GM20000 (cell line): ENCODE measurements at regions not wholly inside any gene's neighbourhood (a gene's known extent, or its start where the extent isn't known, plus 50 kb on each side); places are given as distances from the start of the nearest gene placed in this dataset.

Experiments
- DNase-seq: peaks from one replicate; pipeline ENCODE4 v3.0.0; 2012; ENCODE audit warnings: low spot score
- CTCF ChIP-seq: IDR thresholded peaks from 2 replicates; pipeline ENCODE4 v1.5.1; 2012; ENCODE audit warnings: mild to moderate bottlenecking, control low read depth; ENCODE audit errors: extremely low read depth, missing control alignments

DNA sequence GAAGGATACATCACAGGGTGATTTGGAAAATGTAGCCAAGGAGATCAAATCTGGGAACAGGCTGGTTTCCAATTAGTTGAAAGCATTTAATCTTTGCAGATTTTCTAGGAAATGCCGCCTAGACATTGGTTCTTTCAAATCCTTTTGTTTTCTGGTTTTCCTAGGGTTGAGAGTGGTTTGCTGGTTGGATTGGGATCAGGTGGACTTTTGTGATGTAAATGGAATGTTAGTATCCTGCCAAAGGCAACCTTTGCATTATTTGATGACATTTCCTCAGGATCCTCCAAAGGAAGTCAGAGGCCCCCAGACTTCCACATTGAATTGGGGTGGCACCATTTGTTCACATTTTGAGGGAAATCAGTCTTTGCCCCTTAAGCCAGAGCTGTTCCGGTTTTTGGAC, 245.5 kb upstream of the RPS23 start:
- no peak for TF ChIP-seq CTCF
- DNase-seq: no peak

DNA sequence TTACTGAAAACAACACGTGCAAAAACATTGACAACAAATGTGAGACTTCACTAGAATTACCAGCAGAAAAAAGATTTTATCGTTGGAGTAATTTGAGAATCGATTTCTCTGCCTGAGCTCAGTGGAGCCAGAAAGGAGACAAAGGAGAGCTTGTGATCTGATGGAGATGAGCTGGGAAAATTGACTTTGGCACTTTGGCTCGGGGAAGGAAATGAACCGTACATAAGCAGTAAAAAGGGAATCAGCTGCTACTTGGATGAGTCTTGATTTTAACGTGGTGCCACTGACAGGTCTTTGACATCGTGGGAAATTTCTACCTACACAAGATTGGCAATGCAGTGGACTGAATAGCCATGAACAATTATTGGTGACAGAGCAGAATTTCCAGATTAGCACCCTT, 244.7 kb upstream of the RPS23 start:
- TF ChIP-seq CTCF: no peak
- DNase-seq: no peak

GRCh38 chr5:82521431-82522051, 243.4 kb upstream of the RPS23 start:
- no peak for DNase-seq

DNA sequence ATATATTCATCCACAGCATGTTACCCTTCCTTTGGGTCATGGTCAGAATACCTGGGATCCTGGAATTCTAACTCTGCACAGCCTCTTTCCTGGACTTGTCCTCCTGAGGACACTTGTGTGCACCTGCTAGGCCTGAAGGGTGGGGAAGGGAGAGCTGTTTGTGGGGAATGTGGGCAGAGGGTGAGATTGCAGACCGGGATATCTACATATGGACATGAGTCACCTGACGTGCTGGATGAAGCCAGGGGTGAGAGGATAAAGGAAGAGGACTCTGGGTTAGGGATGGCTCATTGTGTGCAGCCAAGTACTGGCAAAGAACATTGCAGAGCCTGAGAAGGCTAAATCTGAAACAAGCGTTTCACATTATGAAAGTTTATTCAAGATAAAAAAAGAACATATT, 241.4 kb upstream of the RPS23 start:
- no peak for TF ChIP-seq CTCF
- no peak for DNase-seq

More at GRCh38 chr5:82521431-82522051, 243.4 kb upstream of the RPS23 start:
- no peak for TF ChIP-seq CTCF

- DNase-seq: no peak
- TF ChIP-seq CTCF: no peak
Observed at GRCh38 chr5:82517544-82518075, 239.5 kb upstream of the RPS23 start.

GRCh38 chr5:82513738-82514137, 235.6 kb upstream of the RPS23 start:
- no peak for DNase-seq
- TF ChIP-seq CTCF: no peak

DNA sequence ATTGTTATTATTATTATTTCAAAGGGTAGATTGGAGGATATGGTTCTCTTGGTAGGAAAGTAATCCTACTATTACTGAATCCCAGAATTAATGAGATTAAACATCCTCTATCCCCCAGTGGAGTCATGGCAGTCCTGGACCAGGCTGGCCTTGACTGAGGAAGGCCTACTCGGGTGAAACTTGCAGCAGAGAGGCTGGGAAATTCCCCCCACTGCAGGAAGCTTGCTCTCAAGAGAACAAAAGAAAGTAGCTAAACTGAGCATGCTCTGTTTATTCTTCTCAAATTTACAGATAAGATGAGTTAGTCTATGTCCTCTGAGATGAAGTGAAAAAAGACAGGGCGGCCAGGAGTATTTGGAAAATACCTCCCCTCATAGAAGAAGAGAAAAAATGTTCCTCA, 233.9 kb upstream of the RPS23 start:
- DNase-seq: peak; percentile 34
- no peak for TF ChIP-seq CTCF
